AG10803 (cell line): ENCODE measurements at regions not wholly inside any gene's neighbourhood (a gene's known extent, or its start where the extent isn't known, plus 50 kb on each side); places are given as distances from the start of the nearest gene placed in this dataset.
"Not testable (repeated sequence)": the region's sequence is repeated elsewhere in the genome, so short reads cannot be mapped to it uniquely, and the experiment has no call there.

Source experiments
- DNase-seq: peaks from one replicate; pipeline ENCODE4 v3.0.0; 2010; ENCODE audit warnings: low read depth
- H3K4me3 ChIP-seq: 2 replicates; pipeline ENCODE4 v1.5.1; 2011; ENCODE audit warnings: mild to moderate bottlenecking, low read length, control low read depth
- TF ChIP-seq, protein P1 (sequence below): conservative IDR thresholded peaks from 2 replicates; pipeline ENCODE4 v1.5.1; 2011; ENCODE audit warnings: mild to moderate bottlenecking, low read length, control low read depth, inconsistent platforms

DNA sequence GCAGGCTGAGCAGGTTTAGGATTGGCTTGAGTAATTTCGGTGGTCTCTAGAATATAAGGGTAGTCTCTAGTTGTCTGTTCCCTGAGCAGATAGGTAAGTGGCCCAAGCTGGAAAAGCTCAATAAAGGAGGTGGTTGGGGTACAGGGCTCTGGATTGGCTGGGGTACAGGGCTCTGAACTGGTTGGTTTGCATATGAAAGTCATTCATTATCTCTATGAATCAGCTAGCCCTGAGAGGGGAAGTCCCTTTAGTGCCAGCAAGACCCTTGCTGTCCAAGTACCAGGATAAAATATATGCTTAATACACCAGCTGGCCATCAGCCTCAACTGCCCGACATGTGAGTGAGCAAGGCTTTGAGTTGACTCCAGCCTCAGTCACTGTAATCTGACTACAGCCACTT lies 93.0 kb downstream of the ZBTB18 start:
- no peak for DNase-seq
- no peak overlapping the region for H3K4me3 ChIP-seq
- TF ChIP-seq, protein P1, sequence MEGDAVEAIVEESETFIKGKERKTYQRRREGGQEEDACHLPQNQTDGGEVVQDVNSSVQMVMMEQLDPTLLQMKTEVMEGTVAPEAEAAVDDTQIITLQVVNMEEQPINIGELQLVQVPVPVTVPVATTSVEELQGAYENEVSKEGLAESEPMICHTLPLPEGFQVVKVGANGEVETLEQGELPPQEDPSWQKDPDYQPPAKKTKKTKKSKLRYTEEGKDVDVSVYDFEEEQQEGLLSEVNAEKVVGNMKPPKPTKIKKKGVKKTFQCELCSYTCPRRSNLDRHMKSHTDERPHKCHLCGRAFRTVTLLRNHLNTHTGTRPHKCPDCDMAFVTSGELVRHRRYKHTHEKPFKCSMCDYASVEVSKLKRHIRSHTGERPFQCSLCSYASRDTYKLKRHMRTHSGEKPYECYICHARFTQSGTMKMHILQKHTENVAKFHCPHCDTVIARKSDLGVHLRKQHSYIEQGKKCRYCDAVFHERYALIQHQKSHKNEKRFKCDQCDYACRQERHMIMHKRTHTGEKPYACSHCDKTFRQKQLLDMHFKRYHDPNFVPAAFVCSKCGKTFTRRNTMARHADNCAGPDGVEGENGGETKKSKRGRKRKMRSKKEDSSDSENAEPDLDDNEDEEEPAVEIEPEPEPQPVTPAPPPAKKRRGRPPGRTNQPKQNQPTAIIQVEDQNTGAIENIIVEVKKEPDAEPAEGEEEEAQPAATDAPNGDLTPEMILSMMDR = no peak

DNA sequence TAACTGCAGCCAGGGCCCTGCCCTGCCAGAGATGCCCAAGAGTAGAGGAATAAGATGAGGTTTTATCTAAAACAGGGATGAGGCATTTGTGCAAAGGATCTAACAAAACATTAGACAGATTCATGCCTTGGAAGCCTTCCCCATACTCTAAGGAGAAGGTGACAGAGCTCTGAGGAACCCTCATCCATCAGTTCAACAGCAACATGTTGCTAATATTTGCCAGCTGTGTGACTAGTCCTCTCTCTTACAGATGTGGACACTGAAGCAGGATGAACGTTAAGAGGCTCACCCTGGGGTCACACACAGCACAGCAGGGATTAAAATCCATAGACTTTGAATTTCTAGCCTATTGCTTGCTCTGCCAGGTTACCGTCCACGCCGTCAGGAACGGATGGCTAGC lies 99.0 kb downstream of the ZBTB18 start:
- H3K4me3 ChIP-seq = no peak overlapping the region
- TF ChIP-seq, protein P1 = no peak
- DNase-seq = peak; percentile 56

DNA sequence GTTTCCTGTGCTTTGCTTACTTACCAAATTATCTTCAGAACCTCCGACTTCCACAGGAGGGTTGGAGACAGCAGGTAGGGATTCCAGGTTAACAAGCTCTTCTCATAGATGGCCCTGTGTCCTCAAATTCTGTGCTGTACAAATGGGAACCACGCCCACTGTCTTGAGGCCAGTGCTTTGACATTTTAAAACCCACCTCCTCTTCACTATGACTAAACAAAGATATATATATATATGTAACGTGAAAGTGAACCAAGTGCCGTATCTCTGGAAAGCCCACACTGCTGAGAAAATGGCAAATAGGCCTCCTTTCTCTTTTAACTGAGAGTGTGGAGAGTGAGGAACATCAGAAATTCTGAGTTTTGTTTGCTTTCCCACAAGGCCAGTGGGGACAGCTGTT lies 99.6 kb downstream of the ZBTB18 start:
- no peak overlapping the region for H3K4me3 ChIP-seq
- TF ChIP-seq, protein P1 = no peak
- DNase-seq = no peak

DNA sequence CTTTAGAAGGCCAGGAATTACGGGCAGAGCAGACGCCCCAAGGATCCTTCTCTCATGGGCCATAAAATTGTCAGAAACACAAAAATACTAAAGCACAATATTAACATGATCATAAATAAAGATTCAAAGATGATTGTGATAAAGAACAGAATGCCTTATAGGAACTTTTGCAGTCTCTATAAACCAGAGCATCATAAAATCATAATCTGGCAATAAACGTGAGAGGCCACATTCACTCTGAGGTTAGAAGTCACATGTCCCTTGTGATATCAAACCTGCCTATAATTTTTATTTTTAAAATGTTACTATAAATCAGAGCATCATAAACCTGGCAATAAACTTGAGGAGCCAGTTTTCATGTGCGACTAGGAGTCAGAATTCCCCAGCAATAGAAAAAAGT lies 100.5 kb downstream of the ZBTB18 start:
- TF ChIP-seq, protein P1 = no peak
- DNase-seq = no peak

DNA sequence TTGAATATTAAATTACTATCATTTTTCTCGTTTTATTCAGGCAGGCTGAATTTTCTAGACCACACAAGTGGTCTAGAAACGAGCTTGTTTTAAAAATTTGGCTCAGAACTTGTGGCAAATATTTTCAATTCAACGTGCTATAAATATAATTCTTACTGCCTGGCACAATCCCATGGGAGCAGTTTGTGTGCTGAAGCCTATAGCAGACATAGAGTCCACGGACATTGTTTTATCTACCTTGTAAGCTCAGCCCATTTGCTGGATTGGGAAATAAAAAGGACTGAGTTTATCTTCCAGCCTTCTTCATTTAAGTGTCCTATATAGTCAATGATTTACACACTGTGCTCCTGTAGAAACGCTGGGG lies 103.4 kb downstream of the ZBTB18 start:
- no peak overlapping the region for H3K4me3 ChIP-seq
- DNase-seq = peak; percentile 17
- TF ChIP-seq, protein P1 = no peak

More for the DNA sequence above, 100.5 kb downstream of the ZBTB18 start:
- H3K4me3 ChIP-seq = no peak overlapping the region

DNA sequence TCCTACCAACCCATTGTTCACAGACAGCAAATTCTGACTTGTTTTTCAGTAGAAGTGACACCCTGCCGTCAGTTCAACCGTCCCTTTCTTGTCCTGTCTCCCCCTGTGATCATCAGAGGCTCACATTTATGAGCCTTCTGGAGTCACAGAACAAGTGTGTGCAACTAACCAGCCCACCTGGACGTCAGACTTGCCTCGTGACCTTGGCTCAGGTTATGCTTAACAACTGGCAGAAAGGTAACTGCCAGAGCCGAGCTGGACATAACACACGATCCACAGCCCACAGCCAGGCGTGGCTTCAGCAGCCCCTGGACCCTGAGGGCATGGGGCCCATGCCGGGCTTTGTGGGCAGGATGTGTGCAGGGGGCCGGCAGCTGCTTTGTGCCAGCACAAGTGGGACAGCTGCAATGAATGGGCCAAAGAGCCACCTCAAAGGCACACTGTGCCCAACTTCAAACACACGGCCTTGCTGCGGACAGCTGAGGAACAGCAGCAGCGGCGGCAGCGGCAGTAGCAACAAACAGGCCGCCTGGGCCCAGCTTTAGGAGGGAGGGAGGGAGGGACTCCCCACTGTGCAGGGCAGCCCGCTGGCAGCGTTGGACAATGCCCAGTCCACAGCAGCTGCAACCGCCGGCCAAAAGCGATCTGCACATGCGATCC lies 103.9 kb downstream of the ZBTB18 start:
- no peak overlapping the region for H3K4me3 ChIP-seq
- no peak for DNase-seq
- TF ChIP-seq, protein P1 = no peak

DNA sequence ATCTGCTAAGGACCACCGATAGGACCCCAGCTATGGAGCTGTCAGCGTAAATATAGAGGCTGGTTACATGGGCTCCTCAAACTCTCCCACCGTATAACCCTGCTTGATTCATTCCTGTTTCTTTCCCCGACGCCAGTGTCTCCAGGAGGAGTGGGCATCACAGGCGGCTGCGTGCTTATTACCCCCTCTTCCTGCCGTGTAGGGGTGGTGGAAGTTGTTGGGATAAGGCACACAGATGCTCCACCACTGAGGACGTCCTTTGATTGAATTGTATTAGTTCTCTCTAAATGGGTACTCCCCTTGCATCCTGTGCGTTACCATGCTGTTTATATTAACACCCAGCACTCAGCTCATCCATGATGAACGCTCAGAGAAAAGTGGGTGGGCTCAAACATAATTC lies 104.6 kb downstream of the ZBTB18 start:
- TF ChIP-seq, protein P1 = no peak
- no peak for DNase-seq
- H3K4me3 ChIP-seq = no peak overlapping the region

DNA sequence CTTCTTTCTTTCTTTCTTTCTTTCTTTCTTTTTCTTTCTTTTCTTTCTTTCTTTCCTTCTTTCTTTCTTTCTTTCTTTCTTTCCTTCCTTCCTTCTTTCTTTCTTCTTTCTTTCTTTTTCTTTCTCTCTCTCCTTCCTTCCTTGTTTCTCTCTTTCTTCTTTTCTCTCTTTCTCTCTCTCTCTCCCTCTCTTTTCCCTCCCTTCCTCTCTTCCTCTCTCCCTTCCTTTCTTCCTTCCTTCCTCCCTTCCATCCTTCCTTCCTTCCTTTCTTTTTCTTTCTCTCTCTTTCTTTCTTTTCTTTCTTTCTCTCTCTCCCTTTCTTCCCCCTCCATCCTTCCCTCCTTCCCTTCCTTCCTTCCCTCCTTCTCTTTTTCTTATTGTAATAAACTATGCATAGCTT lies 105.5 kb downstream of the ZBTB18 start:
- DNase-seq, H3K4me3 ChIP-seq: not testable (repeated sequence)
